ENCODE measurements at regions not wholly inside any gene's neighbourhood (a gene's known extent, or its start where the extent isn't known, plus 50 kb on each side); places are given as distances from the start of the nearest gene placed in this dataset.
"Not testable (repeated sequence)": the region's sequence is repeated elsewhere in the genome, so short reads cannot be mapped to it uniquely, and the experiment has no call there.

DNA sequence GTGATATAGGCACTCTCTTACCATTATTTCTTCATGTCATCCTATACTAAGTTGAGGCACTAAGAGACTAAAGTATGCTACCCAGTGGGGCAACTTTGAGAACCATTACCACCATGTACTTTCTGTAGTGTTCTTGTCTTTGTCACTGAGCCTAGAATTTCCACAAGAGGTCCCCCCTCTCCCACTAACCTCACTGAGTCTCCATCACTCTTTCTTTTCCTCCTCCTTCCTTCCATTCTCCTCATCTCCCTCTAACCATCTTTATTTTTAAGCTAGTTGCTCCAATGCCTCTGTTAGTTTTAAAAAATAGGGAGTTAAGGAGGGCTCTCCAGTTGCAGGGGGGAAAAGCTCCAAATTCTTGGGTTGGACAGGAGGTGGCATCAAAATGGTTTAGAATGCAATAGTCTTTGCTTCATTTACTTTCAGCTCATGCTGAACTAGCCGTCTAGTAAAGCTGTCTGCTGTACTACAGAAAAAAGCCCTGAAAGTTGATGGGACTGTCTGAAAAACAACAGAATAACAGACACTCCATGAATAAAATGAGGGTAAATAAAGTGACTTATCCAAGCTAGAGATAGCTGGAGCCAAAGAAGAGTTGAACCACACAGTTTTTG, 85.1 kb upstream of the MYRIP start:
- DNase-seq (peak in 1 of 3 donors; percentile 21), ATAC-seq (no peak)
- Histone ChIP-seq H3K9me3 (no peaks in the 10 kb centered on the region), H3K36me3 (ENCODE audit: low read depth) (no peaks in the 10 kb centered on the region), H3K4me3 (no peak overlapping the region), H3K4me1 (ENCODE audit: low read depth) (no peaks in the 10 kb centered on the region)
- intact Hi-C loops (cut with DNase I, micrococcal nuclease), result no loop called here
- no peak for TF ChIP-seq CTCF (IDR thresholded peaks at IDR 0.05)

DNA sequence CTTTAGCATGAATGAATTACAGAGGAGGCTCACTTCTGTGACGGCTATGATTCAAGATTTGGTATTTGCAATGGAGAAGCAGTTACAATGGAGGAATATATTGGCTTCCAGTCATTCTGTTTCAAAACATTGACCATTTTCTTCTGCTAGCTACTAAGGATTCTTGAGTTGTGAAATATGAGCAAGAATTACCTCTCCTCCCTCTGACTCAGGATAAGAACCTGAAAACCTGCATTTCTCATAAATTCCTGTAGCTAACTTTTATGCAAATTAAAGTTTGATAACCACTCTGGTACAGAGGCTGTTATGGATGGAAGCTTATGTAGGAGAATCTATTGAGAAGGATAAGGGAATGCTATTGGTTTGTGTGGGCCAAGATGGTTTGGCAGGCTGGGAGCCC, 84.1 kb upstream of the MYRIP start:
- Histone ChIP-seq H3K4me1 (ENCODE audit: low read depth) (no peaks in the 10 kb centered on the region), H3K9me3 (no peaks in the 10 kb centered on the region), H3K36me3 (ENCODE audit: low read depth) (no peaks in the 10 kb centered on the region), H3K4me3 (no peak overlapping the region)
- ATAC-seq (no peak), DNase-seq (no peak)
- TF ChIP-seq CTCF (IDR thresholded peaks at IDR 0.05), result no peak
- intact Hi-C loops (cut with DNase I, micrococcal nuclease), result no loop called here

- no peaks in the 10 kb centered on the region for H3K4me1 ChIP-seq (ENCODE audit: low read depth)
- no peak for ATAC-seq
- intact Hi-C loops (cut with DNase I, micrococcal nuclease), result no loop called here
- H3K9me3 ChIP-seq, result no peaks in the 10 kb centered on the region
- H3K36me3 ChIP-seq (ENCODE audit: low read depth), result no peaks in the 10 kb centered on the region
- DNase-seq, result no peak
- TF ChIP-seq CTCF (IDR thresholded peaks at IDR 0.05), result no peak
- no peak overlapping the region for H3K4me3 ChIP-seq
Observed at GRCh38 chr3:39727415-39727814, 82.0 kb upstream of the MYRIP start.

DNA sequence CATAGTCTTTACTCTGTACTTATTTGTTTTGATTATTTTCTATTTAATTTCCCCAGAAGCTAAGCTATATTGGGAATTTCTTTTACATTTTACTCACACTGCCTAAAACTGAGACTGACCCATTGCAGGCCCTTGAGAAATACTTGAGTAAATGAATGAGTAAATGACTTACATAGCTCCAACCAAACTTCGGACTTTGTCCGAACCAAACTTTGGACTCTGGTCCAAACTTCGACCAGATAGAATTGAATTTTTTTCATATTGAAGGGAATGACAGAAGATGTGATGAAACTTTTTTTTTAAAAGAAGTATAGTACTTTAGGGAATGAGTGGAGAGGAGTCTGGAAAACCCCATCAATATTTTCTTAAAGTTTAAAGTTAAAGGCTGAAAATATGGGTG, 75.6 kb upstream of the MYRIP start:
- no peaks in the 10 kb centered on the region for H3K36me3 ChIP-seq (ENCODE audit: low read depth)
- DNase-seq (no peak), ATAC-seq (no peak)
- intact Hi-C loops (cut with DNase I, micrococcal nuclease), result no loop called here
- no peaks in the 10 kb centered on the region for H3K9me3 ChIP-seq
- TF ChIP-seq CTCF (IDR thresholded peaks at IDR 0.05), result no peak
- H3K4me1 ChIP-seq (ENCODE audit: low read depth), result no peaks in the 10 kb centered on the region
- H3K4me3 ChIP-seq, result no peak overlapping the region

DNA sequence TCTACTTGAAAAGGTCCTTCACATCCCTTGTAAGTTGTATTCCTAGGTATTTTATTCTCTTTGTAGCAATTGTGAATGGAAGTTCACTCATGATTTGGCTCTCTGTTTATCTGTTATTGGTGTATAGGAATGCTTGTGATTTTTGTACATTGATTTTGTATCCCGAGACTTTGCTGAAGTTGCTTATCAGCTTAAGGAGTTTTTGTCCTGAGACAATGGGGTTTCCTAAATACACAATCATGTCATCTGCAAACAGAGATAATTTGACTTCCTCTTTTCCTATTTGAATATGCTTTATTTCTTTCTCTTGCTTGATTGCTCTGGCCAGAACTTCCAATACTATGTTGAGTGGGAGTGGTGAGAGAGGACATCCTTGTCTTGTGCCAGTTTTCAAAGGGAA, 69.8 kb upstream of the MYRIP start:
- ATAC-seq; H3K36me3 ChIP-seq (ENCODE audit: low read depth); intact Hi-C loops (cut with DNase I, micrococcal nuclease); H3K4me3 ChIP-seq; DNase-seq; H3K4me1 ChIP-seq (ENCODE audit: low read depth); H3K9me3 ChIP-seq: not testable (repeated sequence)

GRCh38 chr3:39744746-39745145, 64.7 kb upstream of the MYRIP start:
- ATAC-seq (no peak), DNase-seq (no peak)
- no peak overlapping the region for H3K4me3 ChIP-seq
- intact Hi-C loops (cut with DNase I, micrococcal nuclease), result no loop called here
- no peaks in the 10 kb centered on the region for H3K9me3 ChIP-seq
- no peaks in the 10 kb centered on the region for H3K36me3 ChIP-seq (ENCODE audit: low read depth)
- H3K4me1 ChIP-seq (ENCODE audit: low read depth), result no peaks in the 10 kb centered on the region
- TF ChIP-seq CTCF (IDR thresholded peaks at IDR 0.05), result no peak
